GM06990 (cell line): ENCODE measurements at regions not wholly inside any gene's neighbourhood (a gene's known extent, or its start where the extent isn't known, plus 50 kb on each side); places are given as distances from the start of the nearest gene placed in this dataset.

ENCODE experiments used
- DNase-seq: peaks from one replicate; pipeline ENCODE4 v3.0.0-alpha.2; 2011; ENCODE audit not compliant: insufficient read length; ENCODE audit errors: extremely low read depth
- H3K27me3 ChIP-seq: replicated peaks from 2 replicates; pipeline ENCODE4 v1.6.0; 2011; ENCODE audit warnings: low read length; ENCODE audit not compliant: control insufficient read depth, insufficient read depth
- H3K36me3 ChIP-seq: 2 replicates; pipeline ENCODE4 v1.5.1; 2011; ENCODE audit warnings: low read length; ENCODE audit not compliant: control insufficient read depth, insufficient read depth
- H3K4me3 ChIP-seq: replicated peaks from 2 replicates; pipeline ENCODE4 v1.5.1; 2011; ENCODE audit warnings: low read depth, mild to moderate bottlenecking, control low read depth, low read length
- CTCF ChIP-seq: IDR thresholded peaks from 2 replicates; pipeline ENCODE4 v1.5.1; 2011; ENCODE audit warnings: low read length, control low read depth, mild to moderate bottlenecking, inconsistent platforms; ENCODE audit not compliant: insufficient read depth, poor library complexity, severe bottlenecking

- DNase-seq: no peak
- Histone ChIP-seq H3K36me3 (no peaks in the 10 kb centered on the region), H3K4me3 (no peak overlapping the region), H3K27me3 (peaks cover 2% of the 10 kb centered on the region)
- no peak for TF ChIP-seq CTCF
Measured at GRCh38 chr10:78749200-78749599, 319.6 kb upstream of the ZMIZ1 start.

DNA sequence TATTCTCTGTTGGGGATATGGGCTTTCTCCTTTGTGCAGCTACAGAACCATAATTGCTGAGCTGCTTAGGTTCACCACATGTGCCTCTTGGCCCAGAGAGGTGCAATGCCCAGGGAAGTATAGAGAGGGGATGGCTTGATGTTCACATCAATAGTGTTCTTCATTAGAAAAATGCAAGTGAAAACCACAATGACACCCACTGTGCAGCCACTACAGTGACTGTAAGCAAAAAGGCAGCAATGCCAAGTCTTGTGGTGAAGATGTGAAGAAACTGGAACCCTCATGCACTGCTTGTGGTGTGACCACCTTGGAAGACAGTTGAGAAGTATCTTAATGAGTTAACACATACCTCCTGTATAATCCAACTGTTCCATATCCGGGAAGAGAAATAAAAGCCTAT, 318.9 kb upstream of the ZMIZ1 start:
- no peak for TF ChIP-seq CTCF
- H3K36me3 ChIP-seq: no peaks in the 10 kb centered on the region
- no peak for DNase-seq
- H3K27me3 ChIP-seq: peaks cover 4% of the 10 kb centered on the region
- no peak overlapping the region for H3K4me3 ChIP-seq

DNA sequence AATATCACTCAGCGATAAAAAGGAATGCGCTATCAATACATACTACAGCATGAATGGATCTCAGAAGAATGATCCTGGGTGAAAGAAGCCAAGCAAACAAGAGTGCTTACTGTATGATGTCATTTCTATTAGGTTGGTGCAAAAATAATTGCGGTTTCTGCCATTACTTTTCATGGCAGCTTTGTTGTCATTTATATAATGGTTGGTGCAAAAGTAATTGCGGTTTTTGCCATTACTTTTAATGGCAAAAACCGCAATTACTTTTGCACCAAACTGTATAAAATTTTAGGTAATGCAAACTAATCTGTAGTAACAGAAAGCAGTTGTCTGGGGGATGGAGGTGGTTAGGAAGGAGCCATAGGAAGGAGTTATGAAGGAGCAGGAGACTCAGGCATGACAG, 318.3 kb upstream of the ZMIZ1 start:
- no peak overlapping the region for H3K4me3 ChIP-seq
- no peak for DNase-seq
- H3K27me3 ChIP-seq: peaks cover 4% of the 10 kb centered on the region
- TF ChIP-seq CTCF: no peak
- no peaks in the 10 kb centered on the region for H3K36me3 ChIP-seq

GRCh38 chr10:78751716-78752115, 317.1 kb upstream of the ZMIZ1 start:
- DNase-seq: no peak
- Histone ChIP-seq H3K4me3 (no peak overlapping the region), H3K27me3 (peaks cover 4% of the 10 kb centered on the region), H3K36me3 (no peaks in the 10 kb centered on the region)
- no peak for TF ChIP-seq CTCF

DNA sequence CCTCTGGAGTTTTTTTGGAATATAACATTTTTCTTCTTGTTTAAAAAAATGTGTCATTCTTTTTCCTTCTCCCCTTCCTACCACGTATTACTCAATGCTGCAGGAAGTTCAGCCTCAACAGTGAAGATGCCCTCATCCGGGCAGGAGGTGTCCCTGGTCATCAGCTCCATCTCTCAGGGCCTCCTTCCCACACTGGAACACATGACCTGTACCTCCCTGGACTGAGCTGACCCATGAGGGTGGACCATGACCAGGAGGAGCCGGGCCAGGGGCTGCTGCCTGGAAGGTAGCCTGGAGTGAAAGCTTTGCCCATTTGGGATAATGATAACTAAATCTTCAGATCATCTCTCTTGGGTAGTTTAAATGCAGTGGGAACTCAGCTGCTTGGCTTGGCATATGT, 316.5 kb upstream of the ZMIZ1 start:
- no peak for DNase-seq
- peaks cover 4% of the 10 kb centered on the region for H3K27me3 ChIP-seq
- TF ChIP-seq CTCF: no peak
- no peaks in the 10 kb centered on the region for H3K36me3 ChIP-seq
- H3K4me3 ChIP-seq: no peak overlapping the region

- H3K27me3 ChIP-seq: peaks cover 4% of the 10 kb centered on the region
- no peak for TF ChIP-seq CTCF
- DNase-seq: no peak
- H3K4me3 ChIP-seq: no peak overlapping the region
- H3K36me3 ChIP-seq: no peaks in the 10 kb centered on the region
Measured at GRCh38 chr10:78752708-78753107, 316.1 kb upstream of the ZMIZ1 start.
